Breast epithelium (tissue), 4 donors: ENCODE measurements at regions not wholly inside any gene's neighbourhood (a gene's known extent, or its start where the extent isn't known, plus 50 kb on each side); places are given as distances from the start of the nearest gene placed in this dataset.

Experiments
- DNase-seq, 2 donors: peaks; one replicate each; pipeline ENCODE4 v3.0.0-alpha.2; 2019; ENCODE audit warnings: low spot score in 2 of 2
- H3K27ac ChIP-seq, 2 donors: fragments of 200-600 bp; sonication (generic) in 1 of 2; one replicate each; pipeline ENCODE4 v1.5.1; 2016 to 2019; ENCODE audit warnings: mild to moderate bottlenecking in 1 of 2
- H3K27me3 ChIP-seq, 2 donors: fragments of 200-600 bp; sonication (generic) in 1 of 2; one replicate each; pipeline versions ENCODE4 v1.5.1 to v1.6.0; 2017 to 2019; ENCODE audit warnings: control low read depth in 1 of 2, mild to moderate bottlenecking in 1 of 2
- H3K36me3 ChIP-seq: fragments of 200-600 bp; one replicate; pipeline ENCODE4 v1.5.1; 2019
- H3K4me1 ChIP-seq, 2 donors: fragments of 200-600 bp; sonication (generic); one replicate each; pipeline ENCODE4 v1.5.1; 2016 to 2019; ENCODE audit warnings: control low read depth in 1 of 2
- H3K4me3 ChIP-seq, 3 donors: fragments of 200-600 bp; sonication (generic); 1 replicate in 2 of 3; 2 replicates in 1 of 3; pipeline ENCODE4 v1.5.1; 2016 to 2019; ENCODE audit warnings: mild to moderate bottlenecking in 3 of 3, moderate library complexity in 2 of 3
- H3K9me3 ChIP-seq, 2 donors: fragments of 200-600 bp; sonication (generic) in 1 of 2; one replicate each; pipeline ENCODE4 v1.5.1; 2016 to 2019; ENCODE audit warnings: control low read depth in 1 of 2
- POLR2A ChIP-seq: fragments of 450-650 bp; IDR thresholded peaks from one replicate; pipeline ENCODE4 v1.6.1; 2016; ENCODE audit warnings: antibody characterized with exemption, mild to moderate bottlenecking, moderate library complexity
- POLR2AphosphoS5 ChIP-seq, 3 donors: sonication (generic); formaldehyde crosslinking; IDR thresholded peaks; one replicate each; pipeline ENCODE4 v1.6.1; 2017; ENCODE audit warnings: antibody characterized with exemption in 3 of 3
- intact Hi-C: fragments of 100-400 bp; cut with DNase I; formaldehyde crosslinking; loops from one replicate; pipeline ENCODE4 v1.15.1; 2023; ENCODE audit warnings: low total_unique reads
- TF ChIP-seq, protein P1 (sequence below), 3 donors: fragments of 450-650 bp; IDR thresholded peaks; one replicate each; pipeline ENCODE4 v1.5.1; 2016 to 2017; ENCODE audit warnings: antibody characterized with exemption in 3 of 3, mild to moderate bottlenecking in 3 of 3, moderate library complexity in 3 of 3

DNA sequence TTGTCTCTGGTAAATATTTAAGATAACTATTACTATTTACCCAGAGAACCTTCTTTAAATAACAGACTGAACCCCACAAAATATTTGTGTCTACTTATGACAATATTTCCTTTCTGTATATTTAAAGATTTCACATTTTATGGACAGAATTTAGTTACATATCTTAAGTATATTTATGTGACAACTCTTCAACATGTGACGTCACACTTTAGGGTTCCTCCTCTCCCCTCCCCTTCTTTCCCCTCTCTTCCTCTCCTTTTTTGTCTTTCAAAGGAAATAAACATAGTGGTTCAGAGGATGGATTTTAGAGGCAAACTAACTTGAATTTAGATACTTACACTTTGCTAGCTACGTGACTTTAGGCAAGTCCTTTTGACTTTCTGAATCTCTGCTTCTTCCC lies 655.6 kb upstream of the NUDT12 start:
- Histone ChIP-seq H3K27me3 (no peaks in the 10 kb centered on the region), H3K27ac (no peak overlapping the region), H3K36me3 (no peaks in the 10 kb centered on the region), H3K4me1 (no peaks in the 10 kb centered on the region), H3K4me3 (no peak overlapping the region), H3K9me3 (no peaks in the 10 kb centered on the region)
- TF ChIP-seq, protein P1, sequence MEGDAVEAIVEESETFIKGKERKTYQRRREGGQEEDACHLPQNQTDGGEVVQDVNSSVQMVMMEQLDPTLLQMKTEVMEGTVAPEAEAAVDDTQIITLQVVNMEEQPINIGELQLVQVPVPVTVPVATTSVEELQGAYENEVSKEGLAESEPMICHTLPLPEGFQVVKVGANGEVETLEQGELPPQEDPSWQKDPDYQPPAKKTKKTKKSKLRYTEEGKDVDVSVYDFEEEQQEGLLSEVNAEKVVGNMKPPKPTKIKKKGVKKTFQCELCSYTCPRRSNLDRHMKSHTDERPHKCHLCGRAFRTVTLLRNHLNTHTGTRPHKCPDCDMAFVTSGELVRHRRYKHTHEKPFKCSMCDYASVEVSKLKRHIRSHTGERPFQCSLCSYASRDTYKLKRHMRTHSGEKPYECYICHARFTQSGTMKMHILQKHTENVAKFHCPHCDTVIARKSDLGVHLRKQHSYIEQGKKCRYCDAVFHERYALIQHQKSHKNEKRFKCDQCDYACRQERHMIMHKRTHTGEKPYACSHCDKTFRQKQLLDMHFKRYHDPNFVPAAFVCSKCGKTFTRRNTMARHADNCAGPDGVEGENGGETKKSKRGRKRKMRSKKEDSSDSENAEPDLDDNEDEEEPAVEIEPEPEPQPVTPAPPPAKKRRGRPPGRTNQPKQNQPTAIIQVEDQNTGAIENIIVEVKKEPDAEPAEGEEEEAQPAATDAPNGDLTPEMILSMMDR (IDR thresholded peaks at IDR 0.05), result no peak
- TF ChIP-seq POLR2AphosphoS5 (IDR thresholded peaks at IDR 0.05) (no peak), POLR2A (no peak)
- intact Hi-C loops, result no loop called here
- no peak for DNase-seq

DNA sequence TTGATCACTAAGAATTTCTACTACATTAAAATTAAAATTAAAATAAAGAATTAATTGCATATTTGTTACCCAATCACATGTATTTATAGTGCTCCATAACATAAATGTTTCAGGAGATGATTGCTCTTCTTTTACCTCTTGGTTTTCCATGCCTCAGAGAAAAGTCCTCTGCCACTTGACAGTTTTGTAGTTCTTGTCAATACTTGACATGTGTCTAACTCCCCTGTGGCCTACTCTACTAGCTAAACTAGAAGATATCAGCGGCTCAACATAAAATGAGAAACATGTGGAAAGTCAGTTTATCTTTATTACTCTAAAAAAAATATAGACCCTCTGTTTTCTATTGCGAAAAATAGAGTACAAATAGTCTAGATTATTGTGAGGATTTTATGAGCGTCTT lies 650.6 kb upstream of the NUDT12 start:
- H3K4me1 ChIP-seq, result no peaks in the 10 kb centered on the region
- H3K9me3 ChIP-seq, result no peaks in the 10 kb centered on the region
- intact Hi-C loops, result no loop called here
- DNase-seq, result no peak
- no peaks in the 10 kb centered on the region for H3K27me3 ChIP-seq
- H3K4me3 ChIP-seq, result no peak overlapping the region
- TF ChIP-seq POLR2A (no peak), POLR2AphosphoS5 (IDR thresholded peaks at IDR 0.05) (no peak)
- TF ChIP-seq, protein P1 (IDR thresholded peaks at IDR 0.05), result no peak
- H3K36me3 ChIP-seq, result no peaks in the 10 kb centered on the region
- H3K27ac ChIP-seq, result no peak overlapping the region

- no peak for DNase-seq
- no peaks in the 10 kb centered on the region for H3K27me3 ChIP-seq
- TF ChIP-seq POLR2AphosphoS5 (IDR thresholded peaks at IDR 0.05), result no peak
- no peak for TF ChIP-seq POLR2A
- TF ChIP-seq, protein P1 (IDR thresholded peaks at IDR 0.05), result no peak
- no peak overlapping the region for H3K4me3 ChIP-seq
- no peaks in the 10 kb centered on the region for H3K4me1 ChIP-seq
- intact Hi-C loops, result no loop called here
- H3K36me3 ChIP-seq, result no peaks in the 10 kb centered on the region
- no peak overlapping the region for H3K27ac ChIP-seq
- H3K9me3 ChIP-seq, result no peaks in the 10 kb centered on the region
These were observed 637.2 kb upstream of the NUDT12 start for GRCh38 chr5:104199771-104200170.

DNA sequence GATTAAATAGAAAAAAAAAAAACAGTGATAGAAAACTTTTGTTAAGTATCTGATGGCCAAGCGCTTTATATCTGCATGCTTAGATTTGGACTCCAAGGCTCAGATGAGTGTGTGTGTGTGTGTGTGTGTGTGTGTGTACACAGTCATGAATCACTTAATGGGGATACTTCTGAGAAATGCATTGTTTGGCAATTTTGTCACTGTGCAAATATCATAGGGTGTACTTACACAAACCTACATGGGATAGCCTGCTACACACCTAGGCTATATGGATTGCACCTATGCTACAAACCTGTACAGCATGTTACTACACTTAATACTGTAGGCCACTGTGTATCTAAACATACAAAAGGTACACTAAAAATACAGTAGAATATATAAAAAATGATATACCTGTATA lies 635.6 kb upstream of the NUDT12 start:
- Histone ChIP-seq H3K4me1 (no peaks in the 10 kb centered on the region), H3K9me3 (no peaks in the 10 kb centered on the region), H3K27me3 (no peaks in the 10 kb centered on the region), H3K36me3 (peaks cover 6% of the 10 kb centered on the region), H3K4me3 (no peak overlapping the region), H3K27ac (no peak overlapping the region)
- TF ChIP-seq POLR2A (no peak), POLR2AphosphoS5 (IDR thresholded peaks at IDR 0.05) (no peak)
- TF ChIP-seq, protein P1 (IDR thresholded peaks at IDR 0.05), result no peak
- DNase-seq, result no peak
- intact Hi-C loops, result no loop called here

GRCh38 chr5:104189909-104190308 lies 627.3 kb upstream of the NUDT12 start:
- H3K4me3 ChIP-seq, result no peak overlapping the region
- H3K4me1 ChIP-seq, result no peaks in the 10 kb centered on the region
- peaks cover 0 to 20% of the 10 kb centered on the region in 2 donors for H3K9me3 ChIP-seq
- H3K27ac ChIP-seq, result no peak overlapping the region
- H3K36me3 ChIP-seq, result peaks cover 6% of the 10 kb centered on the region
- intact Hi-C loops, result no loop called here
- TF ChIP-seq, protein P1 (IDR thresholded peaks at IDR 0.05), result no peak
- TF ChIP-seq POLR2AphosphoS5 (IDR thresholded peaks at IDR 0.05), result no peak
- no peak for TF ChIP-seq POLR2A
- no peaks in the 10 kb centered on the region for H3K27me3 ChIP-seq
- DNase-seq, result no peak
